ENCODE measurements at regions not wholly inside any gene's neighbourhood (a gene's known extent, or its start where the extent isn't known, plus 50 kb on each side); places are given as distances from the start of the nearest gene placed in this dataset.

- no peak for DNase-seq (ENCODE audit: low spot score)
- no peak overlapping the region for H3K4me3 ChIP-seq
- H2AFZ ChIP-seq: no peak overlapping the region
- no peak overlapping the region for H3K27ac ChIP-seq
- WGBS (ENCODE audit: low lambda C conversion rate, missing lambda C conversion rate): 60% methylated on average over 4 of the region's 4 CpGs
- H3K9me3 ChIP-seq (ENCODE audit: low read depth): no peaks in the 10 kb centered on the region
- H4K20me1 ChIP-seq (ENCODE audit: insufficient read depth, poor library complexity, severe bottlenecking): no peaks in the 10 kb centered on the region
- H3K79me2 ChIP-seq: no peaks in the 10 kb centered on the region
- H3K4me1 ChIP-seq (ENCODE audit: insufficient read depth): no peaks in the 10 kb centered on the region
- TF ChIP-seq EZH2 (IDR thresholded peaks at IDR 0.05; ENCODE audit: borderline replicate concordance) (no peak), EZH2phosphoT487 (IDR thresholded peaks at IDR 0.05; ENCODE audit: low read depth, severe bottlenecking, unreplicated experiment) (no peak)
- TF ChIP-seq, protein P1, sequence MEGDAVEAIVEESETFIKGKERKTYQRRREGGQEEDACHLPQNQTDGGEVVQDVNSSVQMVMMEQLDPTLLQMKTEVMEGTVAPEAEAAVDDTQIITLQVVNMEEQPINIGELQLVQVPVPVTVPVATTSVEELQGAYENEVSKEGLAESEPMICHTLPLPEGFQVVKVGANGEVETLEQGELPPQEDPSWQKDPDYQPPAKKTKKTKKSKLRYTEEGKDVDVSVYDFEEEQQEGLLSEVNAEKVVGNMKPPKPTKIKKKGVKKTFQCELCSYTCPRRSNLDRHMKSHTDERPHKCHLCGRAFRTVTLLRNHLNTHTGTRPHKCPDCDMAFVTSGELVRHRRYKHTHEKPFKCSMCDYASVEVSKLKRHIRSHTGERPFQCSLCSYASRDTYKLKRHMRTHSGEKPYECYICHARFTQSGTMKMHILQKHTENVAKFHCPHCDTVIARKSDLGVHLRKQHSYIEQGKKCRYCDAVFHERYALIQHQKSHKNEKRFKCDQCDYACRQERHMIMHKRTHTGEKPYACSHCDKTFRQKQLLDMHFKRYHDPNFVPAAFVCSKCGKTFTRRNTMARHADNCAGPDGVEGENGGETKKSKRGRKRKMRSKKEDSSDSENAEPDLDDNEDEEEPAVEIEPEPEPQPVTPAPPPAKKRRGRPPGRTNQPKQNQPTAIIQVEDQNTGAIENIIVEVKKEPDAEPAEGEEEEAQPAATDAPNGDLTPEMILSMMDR (IDR thresholded peaks at IDR 0.05; ENCODE audit: poor library complexity): no peak
- no peak overlapping the region for H3K4me2 ChIP-seq
- H3K9me2 ChIP-seq (replicated peaks; ENCODE audit: insufficient read depth): no peaks in the 10 kb centered on the region
- H3K36me3 ChIP-seq (replicated peaks; ENCODE audit: insufficient read depth, low read depth): no peaks in the 10 kb centered on the region
- no peaks in the 10 kb centered on the region for H3K27me3 ChIP-seq
Measured at GRCh38 chr10:105973360-105973759, 1191.1 kb downstream of the SORCS1 start.

GRCh38 chr10:105971460-105971859, 1193.0 kb downstream of the SORCS1 start:
- Histone ChIP-seq H3K4me2 (no peak overlapping the region), H3K9me3 (ENCODE audit: low read depth) (no peaks in the 10 kb centered on the region), H3K4me1 (ENCODE audit: insufficient read depth) (no peaks in the 10 kb centered on the region), H3K27me3 (no peaks in the 10 kb centered on the region), H3K36me3 (replicated peaks; ENCODE audit: insufficient read depth, low read depth) (no peaks in the 10 kb centered on the region), H2AFZ (no peak overlapping the region), H3K27ac (no peak overlapping the region), H3K4me3 (no peak overlapping the region), H3K79me2 (no peaks in the 10 kb centered on the region), H4K20me1 (ENCODE audit: insufficient read depth, poor library complexity, severe bottlenecking) (no peaks in the 10 kb centered on the region), H3K9me2 (replicated peaks; ENCODE audit: insufficient read depth) (no peaks in the 10 kb centered on the region)
- TF ChIP-seq EZH2 (IDR thresholded peaks at IDR 0.05; ENCODE audit: borderline replicate concordance) (no peak), EZH2phosphoT487 (IDR thresholded peaks at IDR 0.05; ENCODE audit: low read depth, severe bottlenecking, unreplicated experiment) (no peak)
- TF ChIP-seq, protein P1 (IDR thresholded peaks at IDR 0.05; ENCODE audit: poor library complexity): no peak
- 80% methylated on average over 2 of the region's 2 CpGs for WGBS (ENCODE audit: low lambda C conversion rate, missing lambda C conversion rate)
- DNase-seq (ENCODE audit: low spot score): no peak

- Histone ChIP-seq H3K27ac (no peak overlapping the region), H3K36me3 (replicated peaks; ENCODE audit: insufficient read depth, low read depth) (no peaks in the 10 kb centered on the region), H2AFZ (no peak overlapping the region), H3K9me2 (replicated peaks; ENCODE audit: insufficient read depth) (no peaks in the 10 kb centered on the region), H3K79me2 (no peaks in the 10 kb centered on the region), H3K9me3 (ENCODE audit: low read depth) (no peaks in the 10 kb centered on the region), H4K20me1 (ENCODE audit: insufficient read depth, poor library complexity, severe bottlenecking) (no peaks in the 10 kb centered on the region), H3K4me1 (ENCODE audit: insufficient read depth) (no peaks in the 10 kb centered on the region), H3K27me3 (no peaks in the 10 kb centered on the region), H3K4me2 (no peak overlapping the region), H3K4me3 (no peak overlapping the region)
- WGBS (ENCODE audit: low lambda C conversion rate, missing lambda C conversion rate): 52% methylated on average over 12 of the region's 12 CpGs
- TF ChIP-seq EZH2phosphoT487 (IDR thresholded peaks at IDR 0.05; ENCODE audit: low read depth, severe bottlenecking, unreplicated experiment) (no peak), EZH2 (IDR thresholded peaks at IDR 0.05; ENCODE audit: borderline replicate concordance) (no peak)
- TF ChIP-seq, protein P1 (IDR thresholded peaks at IDR 0.05; ENCODE audit: poor library complexity): no peak
- no peak for DNase-seq (ENCODE audit: low spot score)
Measured at GRCh38 chr10:105969884-105970377, 1194.6 kb downstream of the SORCS1 start.

DNA sequence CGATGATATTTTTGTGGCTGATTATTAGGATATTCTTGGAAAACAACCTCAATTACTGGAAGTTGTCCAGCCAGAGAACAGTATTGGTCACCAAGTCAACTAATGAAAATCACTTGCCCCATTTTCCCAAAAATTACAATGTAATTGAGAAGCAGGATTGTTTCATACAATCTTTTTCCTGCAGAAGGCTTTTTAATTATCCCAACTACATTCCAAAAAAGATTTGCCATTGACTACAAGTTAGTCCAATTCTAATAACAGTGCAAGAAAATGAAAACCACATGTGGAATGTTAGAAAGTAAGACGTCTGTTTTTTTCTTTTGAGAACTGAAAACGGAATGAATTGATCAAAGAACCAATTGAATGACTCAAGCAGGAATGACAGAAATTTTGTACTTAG, 1195.8 kb downstream of the SORCS1 start:
- H3K36me3 ChIP-seq (replicated peaks; ENCODE audit: insufficient read depth, low read depth): no peaks in the 10 kb centered on the region
- no peaks in the 10 kb centered on the region for H4K20me1 ChIP-seq (ENCODE audit: insufficient read depth, poor library complexity, severe bottlenecking)
- no peak for DNase-seq (ENCODE audit: low spot score)
- H3K27me3 ChIP-seq: no peaks in the 10 kb centered on the region
- TF ChIP-seq EZH2 (IDR thresholded peaks at IDR 0.05; ENCODE audit: borderline replicate concordance) (no peak), EZH2phosphoT487 (IDR thresholded peaks at IDR 0.05; ENCODE audit: low read depth, severe bottlenecking, unreplicated experiment) (no peak)
- TF ChIP-seq, protein P1 (IDR thresholded peaks at IDR 0.05; ENCODE audit: poor library complexity): no peak
- no peak overlapping the region for H3K4me2 ChIP-seq
- peaks cover under 1% of the 10 kb centered on the region for H3K4me1 ChIP-seq (ENCODE audit: insufficient read depth)
- no peak overlapping the region for H3K4me3 ChIP-seq
- H3K9me3 ChIP-seq (ENCODE audit: low read depth): no peaks in the 10 kb centered on the region
- WGBS (ENCODE audit: low lambda C conversion rate, missing lambda C conversion rate): 65% methylated on average over 3 of the region's 3 CpGs
- H2AFZ ChIP-seq: no peak overlapping the region
- H3K79me2 ChIP-seq: no peaks in the 10 kb centered on the region
- H3K27ac ChIP-seq: no peak overlapping the region
- H3K9me2 ChIP-seq (replicated peaks; ENCODE audit: insufficient read depth): no peaks in the 10 kb centered on the region
